K562 (cell line): ENCODE measurements at regions not wholly inside any gene's neighbourhood (a gene's known extent, or its start where the extent isn't known, plus 50 kb on each side); places are given as distances from the start of the nearest gene placed in this dataset.
"Not testable (repeated sequence)": the region's sequence is repeated elsewhere in the genome, so short reads cannot be mapped to it uniquely, and the experiment has no call there.

ENCODE experiments used
- ATAC-seq: fragments of 200-7000 bp; cut with Tn5 transposase; 3 replicates; pipeline ENCODE4 v1.9.1; 2020; ENCODE audit warnings: moderate library complexity
- BruUV-seq: library from RNA; stranded (reverse); fragments of 400-500 nt; replicated peaks from 2 replicates; lab custom pipeline; 2021; lab: Mats Ljungman, UMichigan
- CTCF ChIA-PET: fragments of 300-600 bp; formaldehyde crosslinking; extraction: SDS; loops from one replicate; lab custom pipeline; 2021; ENCODE audit warnings: low intra/inter-chr PET ratio; lab: Yijun Ruan, JAX
- POLR2A ChIA-PET: fragments of 300-600, 350-650 bp; sonication (Branson Sonifier 250); formaldehyde crosslinking; extraction: SDS; loops from one replicate; lab custom pipeline; 2021; ENCODE audit warnings: antibody characterized with exemption, inconsistent platforms; lab: Yijun Ruan, JAX
- DNase-seq, 4 experiments: peaks; one replicate each; pipeline versions ENCODE4 v3.0.0 to v3.0.0-alpha.2; 2011 to 2018; ENCODE audit warnings: low spot score in 3 of 4, mixed read lengths in 3 of 4; ENCODE audit errors: extremely low read depth in 1 of 4
- FAIRE-seq: peaks from 2 replicates; lab custom pipeline; 2011; peaks lifted over from hg19 to GRCh38; lab: Jason Lieb, UNC
- H2AFZ ChIP-seq: 2 replicates; pipeline ENCODE4 v1.6.0; 2011; ENCODE audit warnings: low read depth, low read length, control low read depth, inconsistent platforms
- H3K27ac ChIP-seq: fragments of 200-600 bp; 3 replicates; pipeline ENCODE4 v1.8.0; 2011; ENCODE audit warnings: low read depth, mild to moderate bottlenecking, control low read depth, inconsistent platforms, low read length, moderate library complexity, mixed read lengths; ENCODE audit errors: extremely low read depth
- H3K27me3 ChIP-seq, 2 experiments: fragments of 300-600 bp in 1 of 2; 2 replicates in 1 of 2; 3 replicates in 1 of 2; pipeline versions ENCODE4 v1.6.0 to v1.8.0; 2011; ENCODE audit warnings: inconsistent platforms in 2 of 2, low read length in 2 of 2, mild to moderate bottlenecking in 1 of 2, mixed read lengths in 1 of 2, moderate library complexity in 1 of 2; ENCODE audit not compliant: control insufficient read depth in 2 of 2, insufficient read depth in 2 of 2
- H3K36me3 ChIP-seq: fragments of 300-600 bp; 3 replicates; pipeline ENCODE4 v1.8.0; 2011; ENCODE audit warnings: mild to moderate bottlenecking, low read length, inconsistent platforms; ENCODE audit not compliant: control insufficient read depth, insufficient read depth
- H3K4me1 ChIP-seq, 2 experiments: fragments of 200-600 bp in 1 of 2; replicated peaks in 1 of 2; 2 replicates in 1 of 2; 3 replicates in 1 of 2; pipeline versions ENCODE4 v1.5.1 to v1.8.0; 2011; ENCODE audit warnings: inconsistent platforms in 2 of 2, low read length in 2 of 2, mild to moderate bottlenecking in 1 of 2, mixed read lengths in 1 of 2, moderate library complexity in 1 of 2; ENCODE audit not compliant: control insufficient read depth in 2 of 2, insufficient read depth in 2 of 2
- H3K4me2 ChIP-seq: 2 replicates; pipeline ENCODE4 v1.6.1; 2011; ENCODE audit warnings: low read length, control low read depth, inconsistent platforms, mixed read lengths; ENCODE audit not compliant: insufficient read depth
- H3K4me3 ChIP-seq: fragments of 200-600 bp; sonication (generic), shearing (Covaris generic); 2 replicates; pipeline ENCODE4 v1.5.1; 2016; ENCODE audit warnings: control low read depth, inconsistent platforms
- H3K79me2 ChIP-seq: fragments of 200-600 bp; 3 replicates; pipeline ENCODE4 v1.8.0; 2011; ENCODE audit warnings: low read length, inconsistent platforms; ENCODE audit not compliant: control insufficient read depth, insufficient read depth
- H3K9ac ChIP-seq, 2 experiments: 2 replicates each; pipeline versions ENCODE4 v1.6.0 to v1.6.1; 2011; ENCODE audit warnings: low read depth in 2 of 2, low read length in 2 of 2, control low read depth in 1 of 2, inconsistent platforms in 1 of 2, mild to moderate bottlenecking in 1 of 2, mixed read lengths in 1 of 2; ENCODE audit not compliant: insufficient read depth in 1 of 2
- H3K9me1 ChIP-seq: one replicate; pipeline ENCODE4 v1.6.0; 2011; ENCODE audit warnings: inconsistent platforms, mild to moderate bottlenecking, low read length, moderate library complexity; ENCODE audit not compliant: control insufficient read depth, insufficient read depth
- H3K9me3 ChIP-seq: replicated peaks from 2 replicates; pipeline ENCODE4 v1.5.1; 2011; ENCODE audit warnings: low read depth, low read length, inconsistent platforms; ENCODE audit not compliant: control insufficient read depth, insufficient read depth
- H4K20me1 ChIP-seq: replicated peaks from 2 replicates; pipeline ENCODE4 v1.6.1; 2011; ENCODE audit warnings: low read length, inconsistent platforms, mixed read lengths; ENCODE audit not compliant: control insufficient read depth, insufficient read depth
- WGBS: fragments of 100-300 bp; shearing (Covaris generic); methylation state at CpG from one replicate; pipeline ENCODE4 v1.1.6; 2016; ENCODE audit warnings: low coverage, mixed read lengths; ENCODE audit not compliant: insufficient coverage; ENCODE audit errors: missing lambda C conversion rate; 5-methylcytosine and 5-hydroxymethylcytosine counted together
- in situ Hi-C: fragments of 300-500 bp; cut with MboI; formaldehyde crosslinking; loops from 4 replicates; pipeline ENCODE4 v1.15.0; 2018; ENCODE audit warnings: inconsistent platforms, mixed read lengths
- intact Hi-C: fragments of 100-400 bp; cut with micrococcal nuclease; formaldehyde crosslinking; loops from 2 replicates; pipeline ENCODE4 v1.14.2; 2022

DNA sequence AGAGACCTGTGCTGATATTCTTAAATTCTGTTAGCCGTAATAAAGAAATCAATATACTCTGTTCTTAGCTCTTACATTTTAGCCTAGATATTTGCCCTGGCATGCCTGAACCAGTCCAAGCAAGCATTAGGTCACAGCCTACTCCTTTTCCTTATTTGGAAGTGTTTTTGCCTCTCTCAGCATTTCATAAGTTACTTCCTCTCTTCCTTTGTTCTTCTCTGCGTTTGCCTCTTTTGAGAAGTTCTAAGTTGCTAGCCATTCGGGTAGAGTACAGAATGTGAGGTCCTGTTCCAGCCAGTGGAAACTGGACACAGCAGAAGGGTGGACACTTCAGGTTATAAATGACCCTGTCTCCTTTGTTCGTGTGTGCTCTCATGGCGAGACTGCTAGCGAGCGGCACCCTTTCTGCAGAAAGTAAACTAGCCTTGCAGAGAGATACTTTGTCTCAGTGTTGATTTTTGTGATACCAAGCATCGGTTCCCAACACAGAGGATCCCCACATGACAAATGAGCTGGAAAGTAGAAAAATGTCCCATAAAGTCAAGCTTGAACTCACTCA lies 75.0 kb upstream of the FAM153A start:
- POLR2A ChIA-PET, BruUV-seq, FAIRE-seq: not testable (repeated sequence)

DNA sequence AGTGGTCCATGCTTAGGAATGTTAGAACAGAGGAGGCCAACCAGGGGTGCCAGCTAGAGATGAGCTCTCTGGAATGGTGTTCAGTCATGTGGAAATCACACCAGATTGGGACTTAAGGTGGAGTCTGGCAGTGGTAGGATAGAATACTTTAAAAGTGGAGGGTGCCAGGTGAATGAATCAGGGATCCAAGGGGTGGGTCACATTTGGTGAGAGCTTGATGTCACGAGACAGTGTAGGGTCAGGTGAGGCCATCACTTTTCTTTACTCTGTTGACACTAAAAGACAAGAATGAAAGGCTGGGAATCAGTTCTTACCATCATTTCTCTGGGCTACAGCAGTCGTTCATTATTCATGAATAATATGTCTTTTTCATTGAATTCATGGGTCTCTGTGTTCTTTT lies 73.8 kb upstream of the FAM153A start:
- BruUV-seq, H3K9me1 ChIP-seq, POLR2A ChIA-PET, CTCF ChIA-PET, H3K36me3 ChIP-seq, H4K20me1 ChIP-seq, H3K79me2 ChIP-seq, H2AFZ ChIP-seq, H3K4me3 ChIP-seq, DNase-seq, H3K9ac ChIP-seq, H3K27ac ChIP-seq, ATAC-seq, H3K4me1 ChIP-seq, in situ Hi-C loops, H3K9me3 ChIP-seq, H3K4me2 ChIP-seq, intact Hi-C loops, H3K27me3 ChIP-seq, FAIRE-seq: not testable (repeated sequence)
- WGBS: 0% methylated on average over 1 of the region's 2 CpGs

More for the DNA sequence above, 75.0 kb upstream of the FAM153A start:
- H2AFZ ChIP-seq, ATAC-seq, H3K9me1 ChIP-seq, H3K9me3 ChIP-seq, intact Hi-C loops, in situ Hi-C loops, H3K9ac ChIP-seq, CTCF ChIA-PET, H3K4me2 ChIP-seq, H3K4me3 ChIP-seq, H4K20me1 ChIP-seq, H3K79me2 ChIP-seq, H3K27ac ChIP-seq, H3K27me3 ChIP-seq, DNase-seq, H3K4me1 ChIP-seq, H3K36me3 ChIP-seq: not testable (repeated sequence)
- WGBS: 0% methylated on average over 7 of the region's 8 CpGs

DNA sequence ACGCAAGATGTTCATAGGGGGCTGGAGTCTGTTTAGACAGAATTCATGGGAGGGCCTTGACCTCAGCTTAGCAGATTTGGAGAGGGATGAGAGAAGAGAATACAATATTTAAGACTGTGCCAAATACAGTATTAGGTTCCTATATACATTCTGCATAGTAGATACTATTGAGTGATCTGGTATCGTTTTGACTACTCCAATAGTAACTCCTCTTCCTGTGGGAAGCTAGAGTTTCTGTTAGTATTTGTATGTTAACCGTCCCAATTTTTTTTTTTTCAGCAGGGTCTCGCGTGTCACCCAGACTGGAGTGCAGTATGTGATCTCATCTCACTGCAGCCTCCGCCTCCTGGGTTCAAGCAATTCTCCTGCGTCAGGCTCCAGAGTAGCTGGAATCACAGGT lies 65.2 kb upstream of the FAM153A start:
- ATAC-seq, H3K79me2 ChIP-seq, BruUV-seq, H3K4me3 ChIP-seq, H3K9me3 ChIP-seq, CTCF ChIA-PET, in situ Hi-C loops, H3K36me3 ChIP-seq, POLR2A ChIA-PET, H3K9me1 ChIP-seq, DNase-seq, H3K9ac ChIP-seq, H3K27me3 ChIP-seq, H4K20me1 ChIP-seq, H3K4me1 ChIP-seq, H3K4me2 ChIP-seq, FAIRE-seq, intact Hi-C loops, H3K27ac ChIP-seq, H2AFZ ChIP-seq: not testable (repeated sequence)
- 4% methylated on average over 4 of the region's 7 CpGs for WGBS

DNA sequence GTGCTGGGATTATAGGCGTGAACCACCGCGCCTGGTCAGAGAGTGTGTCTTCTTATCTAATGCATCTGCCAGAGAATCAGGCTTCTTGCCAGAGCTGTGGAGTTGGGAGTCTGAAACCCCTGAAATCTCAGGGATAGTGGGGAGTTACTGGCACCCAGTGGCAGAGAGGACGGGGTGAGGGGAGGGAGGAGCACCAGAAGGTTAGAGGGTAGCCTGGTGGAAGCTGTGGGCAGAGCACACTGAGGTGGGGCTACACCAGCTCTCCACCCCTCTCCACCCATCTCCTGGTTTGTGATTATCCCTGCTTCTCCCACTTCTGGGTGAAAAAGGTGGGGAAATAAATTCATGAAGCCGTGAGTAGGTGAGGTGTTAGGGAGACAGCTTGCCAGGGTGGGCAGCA lies 63.9 kb upstream of the FAM153A start:
- ATAC-seq, FAIRE-seq, H3K4me2 ChIP-seq, H3K27ac ChIP-seq, H3K79me2 ChIP-seq, H3K27me3 ChIP-seq, CTCF ChIA-PET, H3K36me3 ChIP-seq, H3K9me1 ChIP-seq, BruUV-seq, intact Hi-C loops, H2AFZ ChIP-seq, POLR2A ChIA-PET, in situ Hi-C loops, H4K20me1 ChIP-seq, H3K9me3 ChIP-seq, DNase-seq, H3K4me1 ChIP-seq, H3K9ac ChIP-seq, H3K4me3 ChIP-seq: not testable (repeated sequence)
- WGBS: 0% methylated on average over 1 of the region's 5 CpGs
